Activated T-cell treated with anti-CD3 and anti-CD28 coated beads for 24 hours (primary cell): ENCODE measurements at regions not wholly inside any gene's neighbourhood (a gene's known extent, or its start where the extent isn't known, plus 50 kb on each side); places are given as distances from the start of the nearest gene placed in this dataset.
"Not testable (repeated sequence)": the region's sequence is repeated elsewhere in the genome, so short reads cannot be mapped to it uniquely, and the experiment has no call there.

Experiments used
- DNase-seq: peaks from one replicate; pipeline ENCODE4 v3.0.0-alpha.2; 2020; ENCODE audit warnings: low read depth

GRCh38 chrX:18102006-18102405 lies 118.7 kb downstream of the BEND2 start:
- no peak for DNase-seq

- DNase-seq: no peak
Observed at GRCh38 chrX:18101087-18101486, 119.6 kb downstream of the BEND2 start.

GRCh38 chrX:18099745-18100144 lies 120.9 kb downstream of the BEND2 start:
- no peak for DNase-seq

- DNase-seq: no peak
Observed at GRCh38 chrX:18098763-18099162, 121.9 kb downstream of the BEND2 start.

- no peak for DNase-seq
Observed at GRCh38 chrX:18076434-18076833, 144.3 kb downstream of the BEND2 start.

GRCh38 chrX:18075603-18076002 lies 145.1 kb downstream of the BEND2 start:
- DNase-seq: no peak

- not testable (repeated sequence) for DNase-seq
Observed at GRCh38 chrX:18068045-18068444, 152.6 kb downstream of the BEND2 start.

- no peak for DNase-seq
Observed at GRCh38 chrX:18065956-18066355, 154.7 kb downstream of the BEND2 start.

GRCh38 chrX:18051690-18052089 lies 169.0 kb downstream of the BEND2 start:
- DNase-seq: no peak

GRCh38 chrX:18047491-18047890 lies 173.2 kb downstream of the BEND2 start:
- DNase-seq: no peak

- DNase-seq: no peak
Observed at GRCh38 chrX:18045436-18045835, 175.2 kb downstream of the BEND2 start.

- DNase-seq: no peak
Observed at GRCh38 chrX:18042776-18043175, 177.9 kb downstream of the BEND2 start.

- no peak for DNase-seq
Observed at GRCh38 chrX:18041656-18042055, 179.0 kb downstream of the BEND2 start.

GRCh38 chrX:18039023-18039422 lies 177.9 kb upstream of the RAI2 start:
- DNase-seq: no peak

- no peak for DNase-seq
Observed at GRCh38 chrX:18036394-18036793, 175.3 kb upstream of the RAI2 start.

GRCh38 chrX:18034945-18035344 lies 173.8 kb upstream of the RAI2 start:
- DNase-seq: no peak

- no peak for DNase-seq
Observed at GRCh38 chrX:18034504-18034903, 173.4 kb upstream of the RAI2 start.

- no peak for DNase-seq
Observed at GRCh38 chrX:18032486-18033221, 171.6 kb upstream of the RAI2 start.

GRCh38 chrX:18031726-18032375 lies 170.8 kb upstream of the RAI2 start:
- DNase-seq: no peak

- not testable (repeated sequence) for DNase-seq
Observed at GRCh38 chrX:18030656-18031055, 169.6 kb upstream of the RAI2 start.

- DNase-seq: no peak
Observed at GRCh38 chrX:18026166-18026565, 165.1 kb upstream of the RAI2 start.

GRCh38 chrX:18017411-18017810 lies 156.3 kb upstream of the RAI2 start:
- DNase-seq: no peak

- DNase-seq: no peak
Observed at GRCh38 chrX:18016941-18017340, 155.8 kb upstream of the RAI2 start.

GRCh38 chrX:18010253-18010652 lies 149.2 kb upstream of the RAI2 start:
- DNase-seq: no peak
